RKO (cell line): ENCODE measurements at regions not wholly inside any gene's neighbourhood (a gene's known extent, or its start where the extent isn't known, plus 50 kb on each side); places are given as distances from the start of the nearest gene placed in this dataset.
A peak's percentile ranks its signal among the peaks of the same experiment; 100 is the strongest.

Experiments used
- DNase-seq: peaks from one replicate; pipeline ENCODE4 v3.0.0-alpha.2; 2016; ENCODE audit warnings: low spot score

- no peak for DNase-seq
Observed at GRCh38 chr3:104632947-104633346, 733.8 kb upstream of the ALCAM start.

GRCh38 chr3:104635872-104636580 lies 730.7 kb upstream of the ALCAM start:
- DNase-seq: no peak

DNA sequence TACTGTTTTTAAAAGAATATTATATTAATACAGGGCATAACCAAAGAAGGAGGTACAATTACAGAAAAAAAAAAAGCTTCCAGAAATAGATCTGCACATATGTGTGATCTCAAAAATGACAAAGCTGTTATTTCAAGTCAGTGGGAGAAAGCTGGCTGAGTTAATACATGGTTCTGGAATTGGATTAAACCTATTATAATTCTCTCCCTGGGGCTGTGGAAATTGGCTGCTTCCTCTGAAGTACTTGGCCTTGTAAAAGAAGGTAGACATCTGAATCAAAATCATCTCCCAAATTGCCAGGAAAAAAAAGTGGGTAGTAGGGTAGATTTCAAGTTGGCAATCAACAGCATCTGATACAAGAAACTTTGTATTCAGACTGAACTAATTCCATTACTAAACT lies 723.9 kb upstream of the ALCAM start:
- no peak for DNase-seq

- DNase-seq: no peak
Observed at GRCh38 chr3:104646196-104646595, 720.5 kb upstream of the ALCAM start.

- no peak for DNase-seq
Observed at GRCh38 chr3:104648823-104649222, 717.9 kb upstream of the ALCAM start.

- no peak for DNase-seq
Observed at GRCh38 chr3:104669083-104669482, 697.6 kb upstream of the ALCAM start.

- no peak for DNase-seq
Observed at GRCh38 chr3:104672331-104672730, 694.4 kb upstream of the ALCAM start.

GRCh38 chr3:104673981-104674380 lies 692.7 kb upstream of the ALCAM start:
- DNase-seq: peak; percentile 8

DNA sequence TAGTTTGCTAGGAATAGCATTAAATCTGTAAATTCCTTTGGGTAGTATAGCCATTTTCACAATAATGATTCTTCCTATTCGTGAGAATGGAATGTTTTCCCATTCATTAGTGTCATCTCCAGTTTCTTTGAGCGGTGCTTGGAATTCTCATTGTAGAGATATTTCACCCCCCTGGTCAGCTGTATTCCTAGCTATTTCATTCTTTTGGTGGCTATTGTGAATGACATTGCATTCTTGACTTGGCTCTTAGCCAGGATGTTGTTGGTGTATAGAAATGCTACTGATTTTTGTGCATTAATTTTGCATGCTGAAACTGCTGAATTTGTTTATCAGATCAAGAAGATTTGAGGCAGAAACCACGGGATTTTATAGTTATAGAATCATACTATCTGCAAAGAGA lies 690.5 kb upstream of the ALCAM start:
- no peak for DNase-seq

DNA sequence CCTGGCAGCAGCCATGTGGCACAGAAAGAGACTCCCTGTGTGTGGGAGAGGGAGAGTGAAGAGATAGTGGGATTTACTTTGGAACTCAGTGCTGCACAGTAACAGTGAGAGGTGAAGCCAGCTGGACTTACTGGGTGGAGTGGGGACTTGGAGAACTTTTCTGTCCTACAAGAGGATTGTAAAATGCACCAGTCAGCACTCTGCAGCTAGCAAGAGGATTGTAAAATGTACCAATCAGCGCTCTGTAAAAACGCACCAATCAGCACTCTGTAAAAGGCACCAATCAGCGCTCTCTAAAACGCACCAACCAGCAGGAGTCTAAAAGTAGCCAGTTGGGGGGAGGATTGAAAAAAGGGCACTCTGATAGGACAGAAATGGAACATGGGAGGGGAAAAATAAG lies 688.8 kb upstream of the ALCAM start:
- DNase-seq: no peak

DNA sequence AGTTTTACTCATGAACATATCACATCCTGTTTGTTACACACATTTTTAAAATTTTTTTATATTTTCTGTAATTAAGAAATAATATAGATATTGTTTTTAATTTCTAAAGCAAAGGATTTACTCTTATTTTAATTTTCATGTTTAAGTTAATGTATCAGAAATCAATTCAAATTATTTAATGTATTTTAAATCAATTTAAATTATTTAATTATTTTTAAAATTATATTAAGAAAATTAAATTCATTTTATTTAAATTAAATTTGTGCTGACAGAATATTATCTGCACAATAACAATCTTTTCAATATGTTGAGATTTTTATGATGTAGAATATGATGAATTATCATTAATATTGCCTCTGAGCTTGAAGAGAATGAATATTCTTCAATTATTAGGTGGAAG lies 681.2 kb upstream of the ALCAM start:
- DNase-seq: no peak

- no peak for DNase-seq
Observed at GRCh38 chr3:104687362-104687761, 679.3 kb upstream of the ALCAM start.

- no peak for DNase-seq
Observed at GRCh38 chr3:104696470-104696869, 670.2 kb upstream of the ALCAM start.

GRCh38 chr3:104711406-104711805 lies 655.3 kb upstream of the ALCAM start:
- DNase-seq: no peak

DNA sequence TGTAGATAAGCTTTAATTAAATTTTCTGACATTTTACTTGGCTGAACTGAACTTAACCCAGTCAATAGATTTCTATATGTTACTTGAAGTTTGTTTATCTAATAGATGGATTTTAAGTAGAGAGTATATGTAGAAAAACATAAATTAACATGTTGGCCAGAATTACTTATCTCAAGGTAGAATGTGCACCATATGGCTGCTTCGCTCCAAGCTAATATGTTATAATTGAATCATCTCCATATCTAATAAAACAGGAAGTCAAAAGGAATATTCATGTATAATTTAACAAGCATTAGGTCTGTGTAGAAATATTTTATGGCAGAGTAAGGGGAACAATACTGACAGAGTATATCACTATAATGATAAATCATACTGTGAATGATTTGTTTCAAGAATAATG lies 650.7 kb upstream of the ALCAM start:
- no peak for DNase-seq

GRCh38 chr3:104717828-104718196 lies 648.9 kb upstream of the ALCAM start:
- DNase-seq: no peak

DNA sequence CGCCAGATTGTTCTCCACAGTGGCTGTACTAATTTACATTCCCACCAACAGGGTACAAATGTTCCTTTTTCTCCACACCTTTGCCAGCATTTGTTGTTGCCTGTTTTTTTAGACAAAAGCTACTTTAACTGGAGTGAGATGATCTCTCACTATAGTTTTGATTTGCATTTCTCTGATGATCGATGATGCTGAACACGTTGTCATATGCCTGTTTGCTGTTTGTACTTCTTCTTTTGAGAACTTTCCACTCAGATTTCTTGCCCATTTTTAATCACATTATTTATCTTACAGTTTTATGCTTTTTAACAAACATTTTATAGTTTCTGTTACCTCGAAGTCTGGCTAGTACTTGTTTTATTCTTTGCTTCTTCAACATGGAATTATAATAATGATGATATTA lies 643.7 kb upstream of the ALCAM start:
- DNase-seq: no peak

DNA sequence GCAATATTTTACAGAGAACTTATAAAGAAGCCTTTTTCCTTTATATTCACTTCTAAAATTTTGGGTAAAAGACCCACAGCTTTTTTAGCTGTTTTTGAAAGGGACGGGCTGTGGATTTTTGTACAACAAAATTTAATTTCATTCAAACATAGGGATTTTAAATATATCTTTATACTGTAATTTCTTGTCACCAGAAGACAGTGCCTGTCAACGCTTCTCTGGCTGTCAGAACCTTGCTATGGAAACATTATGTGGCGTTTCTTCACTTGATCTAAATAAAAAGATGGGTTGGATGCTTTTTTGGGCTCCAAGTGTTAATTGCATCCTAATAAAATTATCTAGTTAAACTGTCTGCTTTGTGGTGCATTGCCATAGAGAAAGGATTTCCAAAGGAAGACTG lies 635.6 kb upstream of the ALCAM start:
- DNase-seq: no peak

GRCh38 chr3:104734627-104735026 lies 632.1 kb upstream of the ALCAM start:
- DNase-seq: no peak

DNA sequence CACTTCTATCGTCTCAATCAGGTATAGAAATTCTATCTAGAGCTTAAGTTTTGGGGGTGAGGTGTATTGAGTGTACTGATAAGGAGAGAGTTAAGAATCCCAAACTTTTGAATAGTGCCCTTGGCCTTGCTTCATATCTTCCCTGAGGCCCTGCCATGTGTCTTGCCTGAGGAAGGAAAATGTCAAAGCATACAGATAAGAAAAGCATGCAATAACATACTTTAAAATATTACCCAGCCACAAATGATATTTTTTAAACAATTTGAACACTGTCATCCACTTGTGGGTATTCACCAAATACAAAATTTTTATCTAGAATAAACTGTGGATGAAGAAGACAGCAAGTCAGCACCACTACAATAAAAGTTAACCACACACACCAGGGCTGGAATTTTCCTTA lies 631.0 kb upstream of the ALCAM start:
- DNase-seq: no peak

- DNase-seq: no peak
Observed at GRCh38 chr3:104738271-104738670, 628.4 kb upstream of the ALCAM start.

GRCh38 chr3:104740874-104741379 lies 625.8 kb upstream of the ALCAM start:
- DNase-seq: no peak

- DNase-seq: no peak
Observed at GRCh38 chr3:104742044-104742443, 624.7 kb upstream of the ALCAM start.

GRCh38 chr3:104745313-104745712 lies 621.4 kb upstream of the ALCAM start:
- no peak for DNase-seq
